ENCODE measurements at regions not wholly inside any gene's neighbourhood (a gene's known extent, or its start where the extent isn't known, plus 50 kb on each side); places are given as distances from the start of the nearest gene placed in this dataset.
"Not testable (repeated sequence)": the region's sequence is repeated elsewhere in the genome, so short reads cannot be mapped to it uniquely, and the experiment has no call there.

- DNase-seq = no peak
These were observed 195.5 kb downstream of the ANXA1 start for GRCh38 chr9:73347123-73347522.

DNA sequence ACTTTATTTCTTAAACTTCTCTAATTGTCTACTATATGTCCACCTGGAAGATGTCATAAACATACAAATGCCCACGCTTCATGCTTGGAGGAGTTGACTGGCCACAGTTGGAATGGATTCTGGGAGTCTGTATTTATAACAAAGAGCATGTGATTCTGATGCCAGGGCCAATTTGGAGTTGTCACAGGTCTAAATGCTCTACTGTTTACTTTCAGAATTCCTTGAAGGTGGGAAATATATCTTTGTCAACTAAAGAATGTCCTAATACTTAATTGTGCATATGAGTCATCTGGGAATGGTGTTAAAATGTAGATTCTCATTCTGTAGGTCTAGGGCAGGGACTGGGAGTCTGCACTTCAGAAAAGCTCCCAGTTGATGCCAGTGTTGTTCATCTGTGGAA is 196.1 kb downstream of the ANXA1 start:
- no peak for DNase-seq

DNA sequence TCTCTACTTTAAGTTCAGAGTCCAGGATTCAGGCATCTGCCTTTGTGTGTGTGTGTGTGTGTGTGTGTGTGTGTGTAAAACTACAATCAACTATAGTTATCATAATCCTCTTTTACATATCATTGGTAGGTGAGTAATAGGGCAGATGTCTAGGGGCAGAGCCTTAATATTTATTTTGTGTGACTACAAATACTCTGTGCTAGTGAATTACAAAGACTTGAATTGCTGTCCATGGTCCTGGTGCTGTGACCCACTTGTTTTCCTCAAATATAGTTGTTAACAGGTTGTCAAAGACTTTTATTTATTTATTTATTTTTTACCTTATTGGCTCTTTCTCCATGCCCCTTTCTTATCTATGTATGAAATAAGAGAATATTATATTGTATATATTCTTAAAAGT is 196.8 kb downstream of the ANXA1 start:
- no peak for DNase-seq

GRCh38 chr9:73349476-73349875 is 197.8 kb downstream of the ANXA1 start:
- DNase-seq = no peak

DNA sequence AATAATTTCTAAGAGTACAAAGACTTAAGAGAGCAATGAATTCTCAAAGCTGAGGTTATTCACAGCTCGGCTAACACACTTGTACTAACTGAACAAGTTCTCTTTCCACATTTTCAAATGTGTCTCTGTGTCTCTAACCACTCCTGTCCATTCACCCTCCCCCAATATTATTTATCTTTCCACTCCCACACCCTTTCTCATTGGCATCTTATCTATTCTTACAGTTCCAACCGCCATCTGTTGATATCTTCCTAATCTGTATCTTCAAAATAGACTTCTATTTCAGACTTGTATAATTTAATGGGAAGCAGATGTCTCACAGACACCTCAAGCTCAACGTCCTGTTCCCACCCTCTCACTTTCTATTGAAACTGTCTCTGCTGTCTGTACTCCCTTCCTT is 205.9 kb downstream of the ANXA1 start:
- no peak for DNase-seq

DNA sequence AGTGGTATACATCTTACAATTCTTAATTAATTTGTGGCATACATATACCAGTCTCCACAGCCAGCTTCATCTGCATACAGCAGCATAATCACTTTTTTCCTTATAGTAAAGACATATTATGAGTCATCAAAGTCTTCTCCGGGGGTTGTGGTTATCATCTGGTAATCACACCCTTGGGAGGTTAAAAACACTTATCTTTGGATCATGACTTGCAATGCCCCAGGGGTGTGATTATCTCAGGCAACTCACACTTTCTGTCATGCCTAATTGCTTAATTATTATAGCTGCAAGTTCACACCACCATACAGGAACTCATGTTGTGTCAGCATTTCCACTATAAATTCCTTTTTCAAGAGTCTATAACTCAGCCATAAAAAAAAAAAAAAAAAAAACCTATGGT is 218.4 kb downstream of the ANXA1 start:
- no peak for DNase-seq

DNA sequence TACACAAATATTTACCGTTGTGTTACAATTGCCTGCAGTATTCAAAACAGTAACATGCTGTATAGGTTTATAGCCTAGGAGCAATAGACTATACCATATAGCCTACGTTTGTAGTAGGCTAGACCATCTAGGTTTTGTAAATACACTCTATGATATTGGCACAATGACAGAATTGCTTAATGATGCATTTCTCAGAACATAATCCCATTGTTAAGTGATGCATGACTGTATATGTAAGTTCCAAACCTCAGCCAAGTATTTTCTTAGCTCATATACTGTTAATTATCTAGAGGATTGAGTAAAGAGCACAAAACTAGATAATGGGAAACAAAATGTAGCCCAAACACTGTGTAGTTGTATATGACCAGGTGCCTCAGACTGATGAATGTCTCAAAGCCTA is 220.1 kb downstream of the ANXA1 start:
- DNase-seq = no peak

DNA sequence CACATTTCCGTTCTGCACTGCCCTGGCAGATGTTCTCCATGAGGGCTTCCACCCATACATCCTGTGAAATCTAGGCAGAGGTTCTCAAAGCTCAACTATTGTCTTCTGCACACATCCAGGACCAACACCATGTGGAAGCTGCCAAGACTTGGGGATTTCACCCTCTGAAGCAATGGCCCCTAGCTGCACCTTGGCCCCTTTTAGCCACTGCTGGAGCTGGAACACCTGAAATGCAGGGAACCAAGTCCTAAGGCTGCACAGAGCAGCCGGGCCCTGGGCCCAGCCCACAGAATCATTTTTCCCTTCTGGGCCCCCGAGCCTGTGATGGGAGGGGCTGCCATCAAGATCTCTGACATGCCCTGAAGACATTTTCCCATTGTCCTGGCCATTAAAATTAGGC is 228.7 kb downstream of the ANXA1 start:
- DNase-seq = no peak

DNA sequence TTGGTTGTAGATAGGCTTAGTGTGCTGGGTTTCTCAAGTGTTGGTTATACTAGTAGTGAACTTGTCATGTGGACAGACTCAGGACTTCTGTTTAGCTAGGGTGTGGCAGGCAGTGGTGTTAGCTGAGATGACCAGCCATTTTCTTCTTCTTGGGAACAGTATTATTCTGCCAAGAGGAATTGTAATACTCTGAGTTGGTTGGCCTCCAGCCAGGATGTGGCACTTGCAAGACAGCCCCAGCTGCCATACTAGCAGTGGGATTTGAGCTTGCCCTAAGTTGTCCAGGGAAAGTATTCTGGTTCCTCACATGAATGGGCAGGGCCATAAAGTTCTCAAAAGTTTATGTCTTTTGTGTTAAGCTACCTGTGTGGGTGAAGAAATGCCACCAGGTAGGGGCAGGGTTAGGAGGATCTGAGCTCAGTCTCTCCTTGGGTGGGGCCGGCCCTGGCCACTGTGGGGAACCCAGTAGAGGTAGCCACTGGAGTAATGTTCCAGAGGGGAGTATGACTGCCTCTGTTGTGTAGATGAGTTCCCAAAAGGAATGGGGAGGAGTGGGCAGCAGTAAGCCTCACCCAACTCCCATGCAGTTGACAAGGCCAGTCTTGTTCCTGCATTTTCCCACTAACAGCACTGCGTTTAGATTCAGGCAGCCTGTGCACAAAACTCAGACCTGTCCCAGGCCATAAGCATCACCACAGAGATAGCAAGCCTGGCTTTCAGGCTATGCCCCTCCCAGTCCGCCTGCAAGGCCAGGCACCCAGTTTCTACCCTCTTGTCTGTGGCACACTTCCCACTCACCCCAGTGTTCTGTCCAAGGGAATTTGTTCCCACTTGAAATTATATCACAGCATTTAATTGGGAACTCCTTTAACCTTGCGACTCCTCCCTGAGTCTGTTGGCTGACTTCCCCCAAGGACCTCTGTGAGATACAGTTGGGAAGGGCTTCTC is 250.7 kb downstream of the ANXA1 start:
- DNase-seq = no peak

DNA sequence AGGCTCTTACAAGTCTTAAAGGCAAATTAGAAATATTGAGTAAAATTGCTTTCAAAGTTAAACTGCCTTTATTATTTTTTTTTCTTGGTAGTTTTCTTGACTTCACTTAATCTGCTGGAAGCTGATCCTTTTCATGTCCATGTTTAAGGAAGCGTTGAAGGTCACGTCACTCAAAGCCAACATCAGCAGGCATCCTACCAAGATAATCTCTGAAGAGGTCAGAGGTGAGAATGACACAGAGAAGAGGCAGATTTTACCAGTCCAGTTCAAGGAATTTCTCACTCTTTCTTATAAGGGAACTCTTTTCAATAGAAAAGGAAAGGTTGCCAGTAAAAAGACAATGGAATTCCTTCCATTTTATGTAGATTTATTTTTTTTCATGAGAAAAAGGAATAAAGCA is 259.8 kb downstream of the ANXA1 start:
- no peak for DNase-seq

DNA sequence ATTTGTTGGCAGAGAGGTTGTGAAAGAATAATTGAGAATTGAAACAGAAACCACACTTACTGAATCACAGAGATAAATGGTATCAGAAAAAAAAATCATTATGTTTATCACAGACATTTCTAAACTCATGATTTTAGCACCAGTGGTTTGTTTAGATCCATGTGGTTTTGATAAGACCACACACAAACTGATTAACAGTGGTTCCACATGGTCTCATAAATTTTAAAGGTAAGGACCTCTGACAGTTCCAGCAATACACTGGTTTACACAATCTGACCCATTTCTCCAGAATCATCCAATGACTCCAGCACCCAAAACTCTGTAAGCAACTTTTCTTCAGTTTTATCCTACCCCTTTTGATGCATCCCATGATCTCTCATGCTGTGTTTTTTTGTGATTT is 261.2 kb downstream of the ANXA1 start:
- no peak for DNase-seq

DNA sequence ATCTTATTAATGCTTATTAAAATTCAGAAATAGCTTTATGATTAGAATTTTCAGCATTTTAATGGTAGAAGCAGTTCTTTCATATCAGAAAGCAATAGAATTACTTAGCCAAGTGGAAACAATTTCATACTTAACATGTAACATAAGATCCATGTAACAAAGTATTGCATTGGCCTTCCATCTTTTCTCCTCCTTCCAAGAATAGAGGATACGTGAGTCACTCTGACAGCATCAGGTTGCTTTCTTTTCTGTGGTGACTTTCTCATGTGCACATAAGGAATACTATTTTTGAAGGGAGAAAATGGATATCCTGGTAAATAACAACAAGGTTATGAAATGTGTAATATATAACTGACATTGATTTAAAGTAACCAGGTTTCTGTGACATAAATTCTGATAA is 272.2 kb downstream of the ANXA1 start:
- DNase-seq = no peak

DNA sequence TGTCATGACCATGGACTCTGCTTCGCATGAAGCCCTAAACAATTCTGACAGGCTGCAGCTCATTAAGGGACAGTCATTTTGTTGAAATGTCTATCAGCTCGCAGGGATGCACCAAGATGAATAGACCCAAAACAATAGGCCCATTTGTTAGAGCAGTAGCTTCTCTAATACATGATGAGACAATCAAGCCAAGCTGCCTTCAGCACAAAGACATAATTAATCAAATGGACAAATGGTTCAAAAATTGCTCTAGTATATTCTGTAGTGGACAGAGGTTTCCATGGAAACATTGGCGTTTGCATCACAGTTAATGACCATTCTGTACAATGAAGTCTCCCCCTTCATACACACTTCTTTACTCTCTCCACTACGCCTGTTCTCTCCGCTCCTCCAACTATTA is 274.6 kb downstream of the ANXA1 start:
- no peak for DNase-seq

DNA sequence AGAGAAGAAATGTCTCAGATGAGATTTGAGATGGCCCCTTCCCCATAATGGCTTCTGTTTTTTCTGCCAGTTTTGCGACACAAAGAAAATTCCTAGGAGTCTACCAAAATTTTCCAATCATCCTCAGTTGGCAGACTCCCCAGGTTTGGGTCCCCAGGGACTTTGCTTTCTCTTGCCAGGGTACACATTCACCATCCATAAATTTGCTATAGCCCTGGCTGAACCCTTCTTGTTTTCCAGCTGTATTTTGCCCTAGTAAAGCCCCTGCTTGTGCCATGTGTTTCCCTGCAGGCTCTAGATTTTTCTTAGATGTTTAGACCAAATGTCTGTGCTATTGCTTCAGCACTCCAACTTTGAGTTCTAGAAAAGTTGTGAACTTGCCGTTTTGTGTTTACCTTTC is 283.2 kb downstream of the ANXA1 start:
- no peak for DNase-seq

DNA sequence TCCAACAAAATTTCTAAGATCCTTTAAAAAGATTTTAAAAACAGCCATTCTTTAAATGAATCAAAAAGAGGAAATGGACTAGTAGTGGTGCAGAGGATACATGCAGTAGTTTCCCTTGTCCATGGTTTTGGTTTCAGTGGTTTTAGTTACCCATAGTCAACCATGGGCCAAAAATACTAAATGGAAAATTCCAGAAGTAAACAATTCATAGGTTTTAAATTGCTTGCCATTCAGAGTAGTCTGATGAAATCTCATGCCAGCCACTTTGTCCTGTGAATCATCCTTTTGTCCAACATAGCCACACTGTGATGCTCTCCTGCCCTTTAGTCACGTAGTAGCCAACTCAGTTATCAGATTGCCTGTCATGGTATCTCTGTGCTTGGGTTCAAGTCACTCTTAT is 286.1 kb downstream of the ANXA1 start:
- no peak for DNase-seq

DNA sequence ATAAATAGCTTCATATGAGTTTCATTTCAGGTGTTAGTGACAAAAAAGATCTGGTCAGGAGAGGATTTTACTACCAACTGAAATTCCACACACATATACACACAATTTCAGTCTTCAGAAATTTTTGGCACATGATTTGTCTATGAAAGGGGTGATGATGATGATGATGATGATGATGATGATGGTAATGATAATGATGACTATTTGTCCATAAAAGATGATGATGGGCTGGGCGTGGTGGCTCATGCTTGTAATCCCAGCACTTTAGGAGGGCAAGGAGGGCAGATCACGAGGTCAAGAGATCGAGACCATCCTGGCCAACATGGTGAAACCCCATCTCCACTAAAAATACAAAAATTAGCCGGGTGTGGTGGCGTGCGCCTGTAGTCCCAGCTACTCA is 288.2 kb downstream of the ANXA1 start:
- not testable (repeated sequence) for DNase-seq

- DNase-seq = no peak
These were observed 289.6 kb downstream of the ANXA1 start for GRCh38 chr9:73441223-73441622.

DNA sequence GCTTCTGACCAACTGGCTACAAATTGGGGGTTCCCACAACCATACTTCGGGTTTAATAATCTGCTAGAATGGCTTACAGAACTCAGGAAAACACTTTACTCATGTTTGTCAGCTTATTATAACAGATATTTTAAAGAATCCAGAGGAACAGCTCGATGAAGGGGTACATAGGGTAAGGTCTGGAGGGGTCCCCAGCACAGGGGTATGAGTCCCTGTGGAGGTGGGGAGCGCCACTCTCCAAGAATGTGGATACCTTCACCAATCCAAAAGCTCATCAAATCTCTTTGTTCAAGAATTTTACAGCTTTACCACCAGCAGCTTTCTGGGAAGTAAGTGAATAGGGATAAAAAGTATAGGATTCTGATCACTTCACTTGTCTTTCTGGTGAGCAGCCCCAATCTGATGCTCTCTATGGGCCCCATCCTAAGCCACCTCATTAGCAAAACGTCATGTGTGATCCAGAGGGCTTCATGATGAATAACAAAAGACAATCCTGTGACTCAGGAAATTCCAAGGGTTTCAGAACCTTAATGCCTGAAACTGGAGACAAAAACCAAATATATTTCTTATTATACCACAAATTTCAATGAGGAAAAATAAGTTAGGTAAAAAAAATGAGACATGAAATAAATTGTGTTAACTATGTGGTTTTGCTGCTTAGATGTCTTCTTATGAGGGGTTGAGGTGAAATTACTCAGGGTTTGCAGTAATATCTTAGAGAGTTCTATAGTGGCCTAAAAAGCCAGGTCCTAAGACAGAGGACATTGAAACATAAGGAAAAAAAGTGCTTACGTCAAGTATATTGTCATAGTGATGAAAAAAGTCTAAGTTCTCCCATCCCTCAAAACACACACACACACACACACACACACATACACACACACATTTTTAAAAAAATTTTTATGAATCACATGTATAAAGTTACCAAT is 290.5 kb downstream of the ANXA1 start:
- no peak for DNase-seq

DNA sequence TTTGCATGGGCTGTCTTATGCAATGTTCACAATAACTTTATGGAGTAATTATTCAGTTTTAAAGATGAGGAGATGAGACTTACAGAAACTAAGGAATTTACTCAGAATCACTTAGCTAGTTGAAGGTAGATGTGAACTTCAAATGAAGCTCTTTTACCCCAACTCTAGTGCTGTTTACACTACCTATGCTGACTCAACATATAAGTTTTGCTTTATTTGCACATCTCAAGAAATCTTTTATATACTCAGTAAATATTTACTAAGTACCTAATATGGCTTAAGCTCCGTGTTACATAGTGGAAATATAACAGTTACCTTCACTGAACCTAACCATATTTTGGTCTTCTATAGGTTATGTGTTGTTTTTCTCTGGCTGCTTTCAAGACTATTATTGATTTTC is 293.2 kb downstream of the ANXA1 start:
- DNase-seq = no peak

GRCh38 chr9:73445384-73445783 is 293.7 kb downstream of the ANXA1 start:
- DNase-seq = not testable (repeated sequence)

- DNase-seq = no peak
These were observed 294.6 kb downstream of the ANXA1 start for GRCh38 chr9:73446306-73446705.

DNA sequence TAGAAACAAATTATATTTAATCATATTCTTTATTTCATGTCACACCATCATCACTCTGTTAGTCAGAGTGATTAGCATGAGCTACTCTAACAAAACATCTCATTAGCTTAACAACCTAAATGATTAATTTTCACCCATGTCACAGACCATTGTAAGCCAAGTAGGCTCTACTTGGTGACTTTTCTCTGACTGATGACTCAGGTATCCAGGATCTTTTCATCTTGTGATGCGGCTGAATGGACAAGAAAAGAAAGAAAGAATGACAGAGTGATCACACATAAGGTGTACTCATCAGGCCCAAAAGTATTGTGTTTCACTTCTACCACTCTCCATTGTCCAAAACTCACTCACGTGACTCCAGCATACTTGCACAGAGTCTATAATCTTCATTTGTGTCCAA is 299.3 kb downstream of the ANXA1 start:
- DNase-seq = no peak

DNA sequence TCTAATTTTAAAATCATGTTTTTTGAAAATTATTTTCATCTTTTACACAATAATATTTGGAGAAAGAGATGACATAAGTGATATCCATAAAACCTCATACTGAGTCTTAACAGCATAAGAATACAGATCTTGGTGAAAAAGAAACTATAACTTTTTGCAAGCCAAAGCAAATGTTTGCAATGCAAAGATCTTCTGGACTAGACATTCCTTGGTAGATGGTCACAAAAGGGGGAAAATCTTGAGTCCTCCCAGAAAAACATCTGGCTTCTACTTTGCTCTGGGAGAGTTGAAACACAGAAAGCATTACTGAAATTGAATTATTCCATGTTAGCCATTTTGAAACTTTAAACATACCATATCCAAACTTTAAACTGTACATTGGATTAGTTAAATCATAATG is 308.2 kb downstream of the ANXA1 start:
- no peak for DNase-seq

GRCh38 chr9:73468716-73469115 is 317.1 kb downstream of the ANXA1 start:
- DNase-seq = no peak

Measured in CD4-positive, alpha-beta T cell treated with Interleukin-17A for 1 hour (primary cell).